ENCODE measurements at regions not wholly inside any gene's neighbourhood (a gene's known extent, or its start where the extent isn't known, plus 50 kb on each side); places are given as distances from the start of the nearest gene placed in this dataset.

DNA sequence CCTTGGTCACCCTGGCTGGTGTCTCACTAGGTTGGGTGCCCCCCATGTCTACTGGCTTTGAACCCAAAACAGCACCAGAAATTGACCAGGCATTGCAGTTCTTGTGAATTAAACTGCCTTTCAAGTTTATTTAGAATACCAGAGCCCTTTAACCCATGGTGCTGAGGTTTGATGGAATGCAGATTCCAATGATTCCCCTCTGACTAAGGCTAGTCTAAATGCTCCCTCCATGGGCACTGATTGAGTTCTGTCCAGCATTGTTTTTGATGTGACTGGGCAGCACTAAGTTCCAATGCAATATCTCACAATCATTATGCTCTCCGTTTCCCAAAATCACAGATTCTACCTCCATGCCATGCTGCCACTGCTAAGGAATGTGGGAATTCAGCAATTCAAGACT is 1047.4 kb upstream of the LRRN3 start:
- no peak for DNase-seq (ENCODE audit: low read depth)

DNA sequence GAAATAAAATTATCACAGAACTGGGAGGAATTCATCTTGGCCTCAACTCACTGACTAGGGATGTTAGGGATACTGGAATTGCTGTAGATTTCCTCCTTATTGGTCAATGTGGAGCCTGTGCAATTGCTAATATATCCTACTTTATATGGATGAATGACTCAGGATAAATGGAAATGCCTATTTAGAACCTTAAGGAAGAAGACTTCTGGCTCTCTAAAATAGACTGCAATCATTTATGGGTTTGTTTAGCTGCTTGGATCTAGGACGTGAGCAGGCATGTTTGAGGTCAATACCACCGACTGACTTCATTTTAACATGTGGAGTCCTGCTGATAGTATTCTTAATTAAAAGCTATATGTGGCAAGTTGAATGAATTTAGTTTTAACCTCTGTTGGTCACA is 1040.1 kb upstream of the LRRN3 start:
- no peak for DNase-seq (ENCODE audit: low read depth)

DNA sequence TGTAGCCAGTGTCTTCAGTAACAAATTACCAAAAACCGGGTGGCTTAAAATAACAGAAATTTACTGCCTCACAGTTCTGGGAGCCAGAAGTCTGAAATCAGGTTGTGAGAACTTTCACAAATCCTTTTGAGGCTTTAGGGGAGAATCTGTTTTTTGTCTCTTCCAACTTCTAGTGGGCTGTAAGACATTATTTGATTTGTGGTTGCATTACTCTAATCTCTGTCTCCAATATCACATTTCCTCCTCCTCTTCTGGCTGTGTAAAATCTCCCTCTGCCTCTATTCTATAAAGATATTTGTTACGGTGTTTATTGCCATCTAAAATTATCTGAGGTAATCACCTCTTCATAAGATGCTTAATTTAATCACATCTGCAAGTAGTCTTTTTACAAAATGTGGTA is 1039.6 kb upstream of the LRRN3 start:
- DNase-seq (ENCODE audit: low read depth) = no peak

DNA sequence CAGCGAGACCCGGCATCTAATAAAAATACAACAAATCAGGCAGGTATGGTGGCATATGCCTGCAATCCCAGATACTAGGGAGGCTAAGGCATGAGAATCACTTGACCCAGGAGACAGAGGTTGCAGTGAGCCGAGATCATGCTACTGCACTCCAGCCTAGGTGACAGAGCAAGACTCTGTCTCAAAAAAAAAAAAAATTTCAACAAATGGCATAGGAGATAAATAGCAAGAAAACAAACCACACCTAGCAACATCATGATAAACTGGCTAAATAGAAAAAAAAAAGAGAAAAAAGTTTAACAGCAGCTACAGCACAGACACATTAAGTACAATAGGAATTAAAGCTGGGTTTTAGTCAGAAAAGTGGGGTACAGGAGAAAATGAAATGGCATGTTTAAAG is 1034.6 kb upstream of the LRRN3 start:
- no peak for DNase-seq (ENCODE audit: low read depth)

DNA sequence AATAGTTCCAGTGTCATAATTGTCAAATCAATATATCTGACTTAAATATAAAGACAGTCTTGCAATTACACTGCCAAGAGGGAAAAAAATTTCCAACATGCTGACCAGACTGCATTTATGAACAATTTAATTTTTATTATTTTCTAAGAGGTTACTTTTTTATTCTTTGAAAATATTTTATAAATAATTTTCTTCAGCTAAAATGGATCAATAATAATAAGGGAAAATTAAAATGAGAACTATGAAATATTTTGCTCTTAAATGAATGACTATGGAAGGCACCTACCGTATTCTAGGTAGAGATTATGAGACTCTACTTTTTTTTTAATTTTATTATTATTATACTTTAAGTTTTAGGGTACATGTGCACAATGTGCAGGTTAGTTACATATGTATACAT is 1032.5 kb upstream of the LRRN3 start:
- DNase-seq (ENCODE audit: low read depth) = no peak

DNA sequence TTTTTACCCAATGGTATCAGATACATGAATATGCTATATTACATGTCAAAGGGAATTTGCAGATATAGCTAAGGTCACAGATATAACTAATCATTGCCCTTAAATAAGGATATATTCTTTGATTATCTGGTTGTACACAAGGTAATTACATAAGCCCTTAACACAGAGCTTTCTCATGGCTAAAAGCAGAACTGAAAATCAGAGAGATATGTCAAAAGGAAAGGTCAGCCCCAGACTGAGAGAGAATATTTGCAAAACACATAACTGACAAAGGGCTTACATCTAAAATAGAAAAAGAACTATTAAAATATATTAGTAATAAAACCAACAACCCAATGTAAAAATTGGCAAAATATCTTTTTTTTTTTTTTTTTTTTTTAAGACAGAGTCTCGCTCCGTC is 1029.5 kb upstream of the LRRN3 start:
- no peak for DNase-seq (ENCODE audit: low read depth)

DNA sequence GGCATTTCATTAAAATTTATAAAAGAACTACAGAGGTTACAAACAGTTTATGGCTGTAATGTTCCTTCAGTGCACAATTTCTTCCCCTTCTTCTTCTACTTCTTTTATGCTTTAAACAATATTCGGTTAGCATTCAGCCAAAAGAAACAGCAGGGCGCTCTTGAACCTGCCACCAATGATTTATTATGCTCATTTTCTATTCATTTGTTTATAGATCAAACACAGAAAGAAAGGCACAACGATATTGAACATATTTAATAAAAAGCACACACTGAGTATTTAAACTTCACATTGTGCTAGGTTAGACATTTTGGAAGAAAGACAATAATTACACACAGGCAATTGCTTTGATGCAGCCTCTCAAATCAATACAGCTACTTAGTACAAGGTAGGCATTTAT is 1025.8 kb upstream of the LRRN3 start:
- no peak for DNase-seq (ENCODE audit: low read depth)

DNA sequence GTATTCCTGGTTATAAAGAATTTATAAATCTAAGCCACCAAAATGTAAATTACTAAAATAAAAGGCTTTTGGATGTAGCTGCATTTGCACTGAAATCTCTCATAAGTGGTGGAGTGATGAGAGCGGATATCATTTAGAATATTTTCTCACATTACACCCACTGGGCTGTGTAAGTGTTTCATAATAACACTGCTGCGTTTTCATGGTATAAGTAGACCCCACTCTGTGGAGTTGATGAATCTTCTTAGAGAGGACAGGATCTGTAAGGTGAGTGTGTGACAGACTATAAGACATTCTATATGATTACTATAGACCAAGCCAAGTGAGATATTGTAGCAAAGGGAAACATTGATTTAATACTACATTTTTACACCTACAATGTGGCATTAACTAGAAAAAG is 1024.1 kb upstream of the LRRN3 start:
- DNase-seq (ENCODE audit: low read depth) = no peak

DNA sequence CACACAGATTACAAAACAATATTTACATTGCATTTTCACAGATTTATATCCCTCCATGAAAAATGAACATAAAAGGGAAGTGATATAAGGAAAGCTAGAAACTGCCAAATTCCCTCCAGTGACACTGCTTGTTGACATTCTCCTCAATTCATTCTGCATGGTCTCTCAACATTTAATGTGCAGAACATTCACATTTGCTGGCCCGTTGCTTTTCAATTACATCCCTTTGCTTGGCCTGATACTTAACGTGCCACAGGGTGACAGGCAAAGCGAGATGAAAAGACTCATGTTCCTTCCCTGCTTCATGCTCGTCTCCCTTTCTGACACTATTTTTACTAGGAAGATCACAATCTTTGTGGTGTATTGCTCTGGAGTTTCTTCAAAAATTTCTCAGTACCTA is 1019.7 kb upstream of the LRRN3 start:
- no peak for DNase-seq (ENCODE audit: low read depth)

DNA sequence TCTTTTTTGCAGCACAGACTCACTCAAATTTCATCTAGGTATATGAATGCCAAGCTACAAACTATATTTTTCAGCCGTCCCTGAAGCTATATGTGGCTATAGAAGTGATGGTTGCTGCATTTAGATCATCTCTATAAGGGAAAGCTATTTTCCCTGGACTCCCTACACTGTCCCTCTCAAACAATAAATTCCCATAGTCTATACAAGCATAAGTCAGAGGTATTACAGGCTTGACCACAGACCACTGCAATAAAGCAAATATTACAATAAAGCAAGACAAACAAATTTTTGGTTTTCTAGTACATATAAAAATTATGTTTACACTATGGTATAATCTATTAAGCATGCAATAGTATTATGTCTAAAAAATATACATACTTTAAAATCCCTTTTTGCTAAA is 1015.5 kb upstream of the LRRN3 start:
- DNase-seq (ENCODE audit: low read depth) = no peak

DNA sequence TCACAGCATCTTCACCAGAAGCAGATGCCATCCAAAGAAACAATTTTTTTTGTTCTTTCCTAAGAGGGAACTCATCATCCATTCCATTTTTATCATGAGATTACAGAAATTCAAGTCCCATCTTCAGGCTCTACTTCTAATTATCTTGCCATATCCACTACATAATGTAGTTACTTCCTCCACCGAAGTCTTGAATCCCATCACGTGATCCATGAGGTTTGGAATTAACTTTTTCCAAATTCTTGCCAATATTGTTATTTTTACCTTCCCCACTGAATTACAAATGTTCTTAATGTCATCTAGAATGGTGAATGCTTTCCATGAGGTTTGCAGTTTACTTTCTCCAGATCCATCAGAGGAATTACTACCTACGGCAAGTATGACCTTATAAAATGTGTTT is 1014.7 kb upstream of the LRRN3 start:
- no peak for DNase-seq (ENCODE audit: low read depth)

DNA sequence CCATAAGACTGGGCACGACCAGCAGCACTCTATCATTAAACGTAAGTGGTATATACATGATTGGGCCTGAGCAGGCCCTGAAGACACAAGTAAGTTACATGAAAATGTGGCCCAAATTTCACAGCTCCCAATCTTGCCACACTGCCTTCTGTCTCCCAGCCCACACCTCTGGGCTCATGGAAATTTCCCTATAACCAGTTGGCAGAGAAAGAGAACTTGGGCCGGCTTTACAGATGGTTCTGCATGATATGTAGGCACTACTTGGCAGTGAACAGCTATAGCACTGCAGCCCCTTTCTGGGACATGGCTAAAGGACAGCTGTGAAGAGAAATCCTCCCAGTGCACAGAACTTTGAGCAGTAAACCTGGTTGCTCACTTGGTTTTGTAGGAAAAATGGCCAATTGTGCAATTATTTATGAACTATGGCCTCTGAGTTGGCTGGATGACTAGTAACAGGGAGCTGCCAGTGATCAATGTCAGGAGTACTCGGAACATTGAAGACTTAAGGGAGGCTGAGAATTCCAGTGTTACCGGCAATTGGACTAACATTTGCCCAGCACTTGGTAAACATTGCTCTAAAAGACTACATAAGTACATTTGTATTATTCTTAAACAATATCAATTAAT is 1006.6 kb upstream of the LRRN3 start:
- DNase-seq (ENCODE audit: low read depth) = no peak

DNA sequence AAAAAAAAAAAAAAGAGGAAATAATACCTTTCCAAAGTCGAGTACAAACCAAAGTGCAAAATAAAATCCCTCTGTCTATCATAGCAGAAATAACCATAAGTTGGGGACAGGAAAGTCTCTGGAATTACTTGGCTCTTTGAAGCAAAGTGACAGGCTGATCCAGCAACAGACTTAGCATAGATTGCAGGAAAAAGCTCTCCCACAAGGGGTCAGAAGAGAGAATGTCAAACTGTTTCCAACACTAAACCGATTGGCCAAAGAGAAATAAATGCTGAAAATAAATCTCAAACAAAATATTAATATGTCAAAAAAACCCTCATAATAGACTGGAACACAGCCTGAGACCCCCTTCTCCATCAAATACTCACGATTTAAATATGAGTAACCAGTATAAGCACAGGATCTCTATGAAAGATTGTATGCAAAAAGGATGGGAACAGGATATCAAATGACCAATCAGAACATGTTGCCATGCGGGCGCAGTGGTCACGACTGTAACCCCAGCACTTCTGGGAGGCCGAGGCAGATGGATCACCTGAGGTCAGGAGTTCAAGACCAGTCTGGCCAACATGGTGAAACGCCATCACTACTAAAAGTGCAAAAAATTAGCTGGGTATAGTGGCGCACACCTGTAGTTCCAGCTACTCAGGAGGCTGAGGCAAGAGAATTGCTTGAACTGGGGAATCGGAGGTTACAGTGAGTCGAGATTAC is 1000.7 kb upstream of the LRRN3 start:
- no peak for DNase-seq (ENCODE audit: low read depth)

DNA sequence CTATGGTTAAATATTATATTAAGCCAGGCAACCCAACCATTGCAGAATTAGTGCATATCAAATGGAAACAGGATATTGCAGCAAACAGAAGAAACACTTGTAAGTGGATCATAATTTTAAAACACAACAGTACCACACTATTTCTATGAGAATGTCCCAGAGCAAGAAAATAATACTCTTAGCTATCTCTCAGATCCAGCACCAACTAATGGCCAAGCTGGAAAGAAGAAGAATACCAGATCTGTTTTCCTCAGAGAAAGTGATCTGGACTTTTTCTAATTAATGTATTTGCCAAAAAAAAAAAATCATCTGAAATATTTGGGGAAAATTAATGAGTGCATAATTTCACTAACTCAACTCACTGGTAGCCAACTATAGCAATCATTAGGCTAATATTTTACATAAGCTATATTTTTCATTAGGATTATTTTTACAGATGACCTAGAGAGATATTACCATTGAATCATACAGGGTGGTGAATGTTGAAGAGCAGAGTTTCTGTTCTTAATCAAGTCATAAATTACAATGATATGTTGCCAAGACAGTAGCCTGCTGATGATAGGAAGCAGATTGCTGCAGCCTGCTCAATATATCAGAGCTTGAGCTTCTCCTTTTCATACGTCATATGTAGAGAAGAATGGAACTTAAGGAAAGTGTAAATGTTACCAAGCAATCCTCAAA is 995.4 kb upstream of the LRRN3 start:
- no peak for DNase-seq (ENCODE audit: low read depth)

DNA sequence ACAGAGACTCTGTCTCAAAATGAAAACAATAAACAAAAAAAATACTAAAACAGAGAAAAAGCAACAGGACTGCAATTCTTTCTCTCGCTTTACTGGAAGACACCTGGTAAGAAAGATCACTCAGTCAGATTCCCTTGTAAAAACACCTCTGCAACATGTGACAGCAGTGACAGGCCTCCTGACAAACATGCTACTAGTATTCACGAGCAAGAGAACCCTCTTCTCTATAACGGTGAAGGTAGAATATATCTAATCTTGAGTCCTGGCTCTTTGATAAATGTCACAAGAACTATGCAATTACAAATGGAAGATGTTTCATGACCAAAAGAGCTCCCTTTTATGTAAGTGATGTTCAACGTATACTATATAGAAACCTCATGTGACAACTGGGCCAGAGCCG is 986.7 kb upstream of the LRRN3 start:
- no peak for DNase-seq (ENCODE audit: low read depth)

DNA sequence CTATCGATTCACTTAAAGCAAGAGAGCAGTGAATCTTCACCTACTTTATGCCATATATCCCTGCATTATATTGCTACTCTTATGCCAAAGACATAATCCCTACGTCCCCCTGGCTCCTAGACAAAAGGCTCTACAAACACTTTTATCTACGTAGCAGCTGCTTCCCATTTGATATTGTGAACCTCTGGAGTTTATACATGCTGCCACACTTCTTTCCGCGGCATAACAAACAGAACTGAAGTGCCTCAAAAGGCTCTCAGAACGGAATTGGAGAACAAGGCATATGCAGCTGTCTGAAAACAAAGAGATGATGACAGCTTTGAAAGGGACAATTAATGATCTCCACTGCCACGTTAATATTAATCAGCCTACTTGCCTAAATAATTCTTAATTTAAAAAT is 985.6 kb upstream of the LRRN3 start:
- DNase-seq (ENCODE audit: low read depth) = no peak

DNA sequence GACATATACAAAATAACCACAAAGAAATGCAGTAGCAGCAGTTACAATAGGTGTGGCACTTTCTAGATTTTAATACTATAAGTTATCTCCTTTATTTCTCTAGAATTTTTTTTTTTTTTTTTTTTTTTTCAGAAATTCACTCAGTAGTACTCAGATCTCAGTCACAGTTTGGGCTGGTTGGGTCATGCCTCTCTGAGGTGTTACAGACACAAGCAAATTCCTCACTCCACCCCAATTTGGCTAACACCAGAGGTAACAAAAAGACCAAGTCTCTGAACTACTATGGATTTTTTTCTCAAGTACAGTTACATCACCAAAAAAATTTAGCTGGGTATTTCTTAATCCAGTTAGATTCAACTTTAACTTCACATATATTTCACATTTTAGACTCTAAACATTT is 985.1 kb upstream of the LRRN3 start:
- DNase-seq (ENCODE audit: low read depth) = no peak

DNA sequence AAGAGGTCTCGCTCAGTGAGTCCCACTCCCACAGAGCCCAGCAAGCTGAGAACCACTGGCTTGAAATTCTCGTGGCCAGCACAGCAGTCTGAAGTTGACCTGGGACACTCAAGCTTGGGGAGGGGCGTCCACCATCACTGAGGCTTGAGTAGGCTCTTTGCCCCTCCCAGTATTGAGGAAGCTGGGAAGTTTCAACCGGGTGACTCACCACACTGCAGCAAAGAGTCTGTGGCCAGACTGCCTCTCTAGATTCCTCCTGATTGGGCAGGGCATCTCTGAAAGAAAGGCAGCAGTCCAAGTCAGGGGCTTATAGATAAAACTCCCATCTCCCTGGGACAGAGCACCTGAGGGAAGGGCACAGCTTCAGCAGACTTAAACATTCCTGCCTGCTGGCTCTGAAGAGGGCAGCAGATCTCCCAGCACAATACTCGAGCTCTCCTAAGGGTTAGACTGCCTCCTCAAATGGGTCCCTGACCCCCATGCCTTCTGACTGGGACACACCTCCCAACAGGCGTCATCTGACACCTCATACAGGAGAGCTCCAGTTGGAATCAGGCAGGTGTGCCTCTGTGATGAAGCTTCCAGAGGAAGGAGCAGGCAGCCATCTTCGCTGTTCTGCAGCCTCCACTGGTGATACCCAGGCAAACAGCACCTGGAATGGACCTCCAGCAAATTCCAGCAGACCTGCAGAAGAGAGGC is 970.9 kb upstream of the LRRN3 start:
- DNase-seq (ENCODE audit: low read depth) = no peak

DNA sequence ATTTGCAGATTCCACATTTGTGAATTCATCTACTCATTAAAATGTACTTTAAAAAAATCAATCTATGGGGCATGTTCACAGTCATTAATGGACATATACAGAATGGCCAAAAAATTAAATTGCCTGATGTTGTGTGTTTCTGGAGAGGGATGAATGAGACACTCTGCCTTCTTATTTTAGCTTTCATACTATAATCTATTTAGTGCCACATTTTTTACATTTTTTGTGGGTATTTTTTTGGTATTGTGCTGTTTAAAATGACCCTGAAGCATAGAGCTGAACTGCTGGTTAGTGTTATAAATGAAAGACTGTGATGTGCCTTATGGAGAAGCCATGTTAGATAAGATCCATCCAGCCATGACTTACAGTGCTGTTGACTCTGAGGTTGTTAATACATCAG is 961.8 kb upstream of the LRRN3 start:
- DNase-seq (ENCODE audit: low read depth) = no peak

DNA sequence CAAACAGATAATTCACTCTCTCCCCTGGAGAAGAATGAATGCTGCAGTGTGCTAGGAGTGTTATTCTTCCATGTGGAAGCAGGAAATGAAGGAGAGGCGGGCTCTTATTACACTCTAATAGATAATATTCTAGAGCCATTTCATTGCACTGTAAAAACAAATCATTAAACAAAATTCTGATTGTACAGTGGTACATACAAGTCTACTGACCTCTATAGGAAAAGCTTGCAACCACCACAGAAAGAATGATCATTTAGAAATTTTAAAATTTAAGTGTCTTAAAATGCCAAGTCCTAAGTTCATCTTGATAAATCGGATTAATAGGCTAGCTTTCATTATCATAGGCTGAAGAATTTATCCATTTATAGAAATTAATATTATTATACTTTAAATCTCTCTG is 960.3 kb upstream of the LRRN3 start:
- DNase-seq (ENCODE audit: low read depth) = no peak

DNA sequence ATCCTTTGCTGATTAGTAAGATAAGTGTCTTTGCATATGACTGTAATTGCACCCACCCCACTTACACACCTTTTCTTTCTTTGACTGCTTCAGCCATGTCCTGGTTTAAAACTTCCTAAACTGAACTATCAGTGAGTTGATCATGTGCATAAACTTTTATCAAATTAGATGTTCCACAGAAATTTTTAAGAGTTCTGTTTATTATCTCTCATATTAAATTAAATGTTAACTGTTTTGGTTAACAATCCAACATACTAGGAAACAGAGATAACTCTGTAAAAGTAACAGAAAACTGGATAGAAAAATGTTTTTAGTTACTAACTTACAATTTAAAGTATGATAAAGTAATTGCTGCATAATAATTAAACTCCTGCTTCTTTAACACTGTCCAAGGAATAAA is 959.6 kb upstream of the LRRN3 start:
- no peak for DNase-seq (ENCODE audit: low read depth)

DNA sequence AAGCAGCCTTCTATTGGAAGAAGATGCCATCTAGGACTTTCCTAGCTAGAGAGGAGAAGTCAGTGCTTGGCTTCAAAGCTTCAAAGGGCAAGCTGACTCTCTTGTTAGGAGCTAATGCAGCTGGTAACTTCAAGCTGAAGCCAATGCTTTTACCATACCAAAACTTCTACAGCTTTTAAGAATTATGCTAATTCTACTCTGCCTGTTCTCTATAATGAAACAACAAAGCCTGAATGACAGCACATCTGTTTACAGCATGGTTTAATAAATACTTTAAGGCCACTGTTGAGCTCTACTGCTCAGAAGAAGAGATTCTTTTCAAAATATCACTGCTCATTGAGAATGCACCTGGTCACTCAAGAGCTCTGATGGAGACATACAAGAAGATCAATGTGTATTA is 951.9 kb upstream of the LRRN3 start:
- no peak for DNase-seq (ENCODE audit: low read depth)

DNA sequence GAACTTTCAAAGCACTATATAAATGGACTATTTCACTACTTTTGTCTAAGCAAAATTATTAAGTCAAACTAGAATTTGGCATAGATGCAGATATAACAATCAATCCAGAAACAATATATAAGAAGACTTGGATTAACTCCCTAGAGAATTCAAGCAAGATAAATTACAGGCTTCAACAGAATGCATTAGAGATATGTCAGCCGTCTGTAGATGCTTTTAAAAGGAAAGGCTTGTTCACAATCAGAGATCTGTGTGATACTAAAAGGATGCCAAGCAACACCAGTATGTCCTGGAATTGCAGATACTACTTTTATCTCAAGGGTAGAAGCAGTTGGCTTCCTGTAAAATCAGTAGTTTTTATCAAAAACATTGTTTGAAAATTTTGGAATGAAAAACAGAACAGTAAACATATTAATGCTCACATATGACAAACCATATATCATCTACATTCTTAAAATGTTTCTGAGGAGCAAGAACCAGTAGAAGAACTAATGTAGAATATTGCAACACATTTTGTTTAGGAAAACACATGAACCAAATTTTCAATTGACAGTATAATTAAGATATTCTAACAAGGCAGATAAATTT is 947.9 kb upstream of the LRRN3 start:
- no peak for DNase-seq (ENCODE audit: low read depth)
